GM13976 (cell line): ENCODE measurements at regions not wholly inside any gene's neighbourhood (a gene's known extent, or its start where the extent isn't known, plus 50 kb on each side); places are given as distances from the start of the nearest gene placed in this dataset.

Experiments
- DNase-seq: peaks from one replicate; pipeline ENCODE4 v3.0.0; 2012; ENCODE audit warnings: low spot score
- CTCF ChIP-seq: IDR thresholded peaks from 2 replicates; pipeline ENCODE4 v1.5.1; 2012; ENCODE audit warnings: borderline replicate concordance, mild to moderate bottlenecking; ENCODE audit not compliant: insufficient read depth; ENCODE audit errors: extremely low read depth, missing control alignments, control extremely low read depth
- in situ Hi-C: fragments of 300-500 bp; cut with MboI; formaldehyde crosslinking; loops from one replicate; pipeline ENCODE4 v1.12.0; 2022; ENCODE audit warnings: low sequenced_read_pairs, mixed read lengths, inconsistent platforms; ENCODE audit not compliant: unreplicated experiment

GRCh38 chr6:14626556-14626955, 509.0 kb downstream of the CD83 start:
- in situ Hi-C loops: no loop called here
- DNase-seq: no peak
- no peak for TF ChIP-seq CTCF

GRCh38 chr6:14630016-14630415, 512.4 kb downstream of the CD83 start:
- no peak for TF ChIP-seq CTCF
- in situ Hi-C loops: no loop called here
- no peak for DNase-seq

- TF ChIP-seq CTCF: no peak
Measured at GRCh38 chr6:14633479-14633878, 515.9 kb downstream of the CD83 start.

GRCh38 chr6:14634072-14634471, 516.5 kb downstream of the CD83 start:
- in situ Hi-C loops: no loop called here
- TF ChIP-seq CTCF: no peak
- DNase-seq: no peak

More at GRCh38 chr6:14633479-14633878, 515.9 kb downstream of the CD83 start:
- no peak for DNase-seq
- in situ Hi-C loops: no loop called here

- in situ Hi-C loops: no loop called here
- no peak for TF ChIP-seq CTCF
Measured at GRCh38 chr6:14635195-14635594, 517.6 kb downstream of the CD83 start.

GRCh38 chr6:14635934-14636591, 518.5 kb downstream of the CD83 start:
- in situ Hi-C loops: no loop called here
- peak; percentile 48 for DNase-seq
- TF ChIP-seq CTCF: no peak

More at GRCh38 chr6:14635195-14635594, 517.6 kb downstream of the CD83 start:
- no peak for DNase-seq

- no peak for DNase-seq
- no peak for TF ChIP-seq CTCF
- in situ Hi-C loops: no loop called here
Measured at GRCh38 chr6:14638435-14638905, 520.9 kb downstream of the CD83 start.
